ENCODE measurements at regions not wholly inside any gene's neighbourhood (a gene's known extent, or its start where the extent isn't known, plus 50 kb on each side); places are given as distances from the start of the nearest gene placed in this dataset.

- Mint-ChIP-seq H3K27ac (no peak overlapping the region), H3K9me3 (ENCODE audit: insufficient read depth) (no peaks in the 10 kb centered on the region), H3K27me3 (no peaks in the 10 kb centered on the region), H3K4me3 (no peak overlapping the region), H3K4me1 (no peaks in the 10 kb centered on the region)
- DNase-seq (no peak), ATAC-seq (ENCODE audit: low read depth) (no peak)
- Histone ChIP-seq H3K9me3 (ENCODE audit: control extremely low read depth in 1 of 3, control insufficient read depth in 2 of 3, insufficient read depth in 1 of 3, low read length in 2 of 3) (no peaks in the 10 kb centered on the region), H3K4me1 (ENCODE audit: control insufficient read depth in 2 of 2, insufficient read depth in 2 of 2, low read length in 2 of 2) (no peaks in the 10 kb centered on the region), H3K4me2 (replicated peaks; ENCODE audit: low read depth, low read length, poor library complexity, severe bottlenecking) (no peak overlapping the region), H3K27me3 (replicated peaks in 1 of 4; ENCODE audit: control extremely low read depth in 1 of 4, control insufficient read depth in 3 of 4, insufficient read depth in 4 of 4, low read length in 3 of 4) (no peaks in the 10 kb centered on the region), H3K9ac (ENCODE audit: low read length) (no peak overlapping the region), H3K27ac (ENCODE audit: low read length in 2 of 2) (no peak overlapping the region), H4K20me1 (ENCODE audit: control insufficient read depth, insufficient read depth, low read length, poor library complexity, severe bottlenecking) (no peaks in the 10 kb centered on the region), H2AFZ (ENCODE audit: insufficient read depth, low read depth, low read length, poor library complexity, severe bottlenecking) (no peak overlapping the region), H3K36me3 (replicated peaks in 1 of 2; ENCODE audit: control extremely low read depth in 1 of 2, control insufficient read depth in 1 of 2, extremely low read depth in 1 of 2, insufficient read depth in 2 of 2, low read length in 1 of 2) (no peaks in the 10 kb centered on the region), H3K4me3 (ENCODE audit: control extremely low read depth in 1 of 5, extremely low read depth in 1 of 5, insufficient read depth in 1 of 5, low read depth in 2 of 5, low read length in 4 of 5) (no peak overlapping the region), H3K79me2 (ENCODE audit: control insufficient read depth, insufficient read depth, low read length) (no peaks in the 10 kb centered on the region)
- POLR2A ChIA-PET, result no interaction called here
- no peak for TF ChIP-seq EZH2 (IDR thresholded peaks at IDR 0.05; ENCODE audit: borderline replicate concordance, insufficient read depth, low read depth, low read length, poor library complexity, severe bottlenecking)
- TF ChIP-seq, protein P1, sequence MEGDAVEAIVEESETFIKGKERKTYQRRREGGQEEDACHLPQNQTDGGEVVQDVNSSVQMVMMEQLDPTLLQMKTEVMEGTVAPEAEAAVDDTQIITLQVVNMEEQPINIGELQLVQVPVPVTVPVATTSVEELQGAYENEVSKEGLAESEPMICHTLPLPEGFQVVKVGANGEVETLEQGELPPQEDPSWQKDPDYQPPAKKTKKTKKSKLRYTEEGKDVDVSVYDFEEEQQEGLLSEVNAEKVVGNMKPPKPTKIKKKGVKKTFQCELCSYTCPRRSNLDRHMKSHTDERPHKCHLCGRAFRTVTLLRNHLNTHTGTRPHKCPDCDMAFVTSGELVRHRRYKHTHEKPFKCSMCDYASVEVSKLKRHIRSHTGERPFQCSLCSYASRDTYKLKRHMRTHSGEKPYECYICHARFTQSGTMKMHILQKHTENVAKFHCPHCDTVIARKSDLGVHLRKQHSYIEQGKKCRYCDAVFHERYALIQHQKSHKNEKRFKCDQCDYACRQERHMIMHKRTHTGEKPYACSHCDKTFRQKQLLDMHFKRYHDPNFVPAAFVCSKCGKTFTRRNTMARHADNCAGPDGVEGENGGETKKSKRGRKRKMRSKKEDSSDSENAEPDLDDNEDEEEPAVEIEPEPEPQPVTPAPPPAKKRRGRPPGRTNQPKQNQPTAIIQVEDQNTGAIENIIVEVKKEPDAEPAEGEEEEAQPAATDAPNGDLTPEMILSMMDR (IDR thresholded peaks at IDR 0.05), result no peak
- intact Hi-C loops (cut with micrococcal nuclease), result no loop called here
- CTCF ChIA-PET, result no interaction called here
- 83% methylated on average over 1 of the region's 2 CpGs for WGBS (ENCODE audit: insufficient coverage)
Measured at GRCh38 chr7:85725026-85725425, 538.2 kb upstream of the SEMA3D start.

- Mint-ChIP-seq H3K27ac (no peak overlapping the region), H3K27me3 (no peaks in the 10 kb centered on the region), H3K4me1 (no peaks in the 10 kb centered on the region), H3K4me3 (no peak overlapping the region), H3K9me3 (ENCODE audit: insufficient read depth) (no peaks in the 10 kb centered on the region)
- ATAC-seq (ENCODE audit: low read depth) (no peak), DNase-seq (no peak)
- no peaks in the 10 kb centered on the region for H3K27me3 ChIP-seq (replicated peaks in 1 of 4; ENCODE audit: control extremely low read depth in 1 of 4, control insufficient read depth in 3 of 4, insufficient read depth in 4 of 4, low read length in 3 of 4)
- H3K9ac ChIP-seq (ENCODE audit: low read length), result no peak overlapping the region
- H3K4me1 ChIP-seq (ENCODE audit: control insufficient read depth in 2 of 2, insufficient read depth in 2 of 2, low read length in 2 of 2), result no peaks in the 10 kb centered on the region
- no peak overlapping the region for H3K27ac ChIP-seq (ENCODE audit: low read length in 2 of 2)
- no CpG with 5 or more reads among the region's 4 CpGs for whole genome bisulfite sequencing (ENCODE audit: insufficient coverage)
- intact Hi-C loops (cut with micrococcal nuclease), result no loop called here
- no peaks in the 10 kb centered on the region for H4K20me1 ChIP-seq (ENCODE audit: control insufficient read depth, insufficient read depth, low read length, poor library complexity, severe bottlenecking)
- H2AFZ ChIP-seq (ENCODE audit: insufficient read depth, low read depth, low read length, poor library complexity, severe bottlenecking), result no peak overlapping the region
- POLR2A ChIA-PET, result no interaction called here
- H3K36me3 ChIP-seq (replicated peaks in 1 of 2; ENCODE audit: control extremely low read depth in 1 of 2, control insufficient read depth in 1 of 2, extremely low read depth in 1 of 2, insufficient read depth in 2 of 2, low read length in 1 of 2), result no peaks in the 10 kb centered on the region
- H3K79me2 ChIP-seq (ENCODE audit: control insufficient read depth, insufficient read depth, low read length), result no peaks in the 10 kb centered on the region
- H3K4me3 ChIP-seq (ENCODE audit: control extremely low read depth in 1 of 5, extremely low read depth in 1 of 5, insufficient read depth in 1 of 5, low read depth in 2 of 5, low read length in 4 of 5), result no peak overlapping the region
- no peak for TF ChIP-seq EZH2 (IDR thresholded peaks at IDR 0.05; ENCODE audit: borderline replicate concordance, insufficient read depth, low read depth, low read length, poor library complexity, severe bottlenecking)
- TF ChIP-seq, protein P1 (IDR thresholded peaks at IDR 0.05), result no peak
- no peak overlapping the region for H3K4me2 ChIP-seq (replicated peaks; ENCODE audit: low read depth, low read length, poor library complexity, severe bottlenecking)
- H3K9me3 ChIP-seq (ENCODE audit: control extremely low read depth in 1 of 3, control insufficient read depth in 2 of 3, insufficient read depth in 1 of 3, low read length in 2 of 3), result no peaks in the 10 kb centered on the region
- CTCF ChIA-PET, result no interaction called here
Measured at GRCh38 chr7:85719981-85720953, 533.4 kb upstream of the SEMA3D start.
